Heart left ventricle (tissue), 13 donors: ENCODE measurements at regions not wholly inside any gene's neighbourhood (a gene's known extent, or its start where the extent isn't known, plus 50 kb on each side); places are given as distances from the start of the nearest gene placed in this dataset.

Source experiments
- CTCF ChIP-seq, 12 donors: fragments of 200-600 bp; sonication (generic) in 4 of 12; IDR thresholded peaks; one replicate each; pipeline versions ENCODE4 v1.5.0 to v1.8.0; 2018 to 2022; ENCODE audit warnings: antibody characterized with exemption in 12 of 12, mild to moderate bottlenecking in 5 of 12
- POLR2A ChIP-seq, 2 donors: fragments of 450-650 bp; IDR thresholded peaks; one replicate each; pipeline ENCODE4 v1.6.1; 2017; ENCODE audit warnings: antibody characterized with exemption in 2 of 2, mild to moderate bottlenecking in 2 of 2, moderate library complexity in 2 of 2
- donor health status: ischemic (EF 13 %, LVEDD 7.1; RV severe dilation, severe dysfunction).
- donor health status: DM: no; HTN: yes; CAD: no.
- donor health status: DM: no; HTN: no; CAD: no.
- donor health status: ischemic (EF 25% LVEDD 6.9; RV normal size, moderate dysfunction).
- donor health status: ischemic (EF 25% LVEDD 5.7; RV mildly dilated, moderate dysfunction).
- donor health status: ischemic (EF 35%, LVEDD 5.7; RV mildly dilated, moderate dysfunction).
- donor health status: nonischemic (EF 11% LVEDD 7.7; RV severe dilation, severe dysfunction).
- donor health status: DM: yes; HTN: yes; CAD: no.
- donor health status: PGD.
- donor health status: ischemic (EF 29% LVEDD 5.4; RV normal size, mild dysfunction).
- donor health status: nonischemic (EF 23%, LVEDD 6.1; RV moderate dilation, normal function).

GRCh38 chr5:27818888-27819287, 780.5 kb upstream of the CDH9 start:
- TF ChIP-seq CTCF (IDR thresholded peaks at IDR 0.05) (no peak), POLR2A (IDR thresholded peaks at IDR 0.05) (no peak)
